GM19372 (cell line): ENCODE measurements at regions not wholly inside any gene's neighbourhood (a gene's known extent, or its start where the extent isn't known, plus 50 kb on each side); places are given as distances from the start of the nearest gene placed in this dataset.
"Not testable (repeated sequence)": the region's sequence is repeated elsewhere in the genome, so short reads cannot be mapped to it uniquely, and the experiment has no call there.

ENCODE experiments used
- ATAC-seq: cut with Tn5 transposase; IDR thresholded peaks from one replicate; pipeline ENCODE4 v1.9.1; 2021; ENCODE audit warnings: mild to moderate bottlenecking, low read depth, moderate library complexity; ENCODE audit not compliant: unreplicated experiment

- ATAC-seq = no peak
These were observed 87.7 kb downstream of the UTP18 start for GRCh38 chr17:51347851-51348584.

GRCh38 chr17:51351080-51351479, 90.7 kb downstream of the UTP18 start:
- no peak for ATAC-seq

GRCh38 chr17:51351890-51352289, 91.5 kb downstream of the UTP18 start:
- no peak for ATAC-seq

- ATAC-seq = no peak
These were observed 92.5 kb downstream of the UTP18 start for GRCh38 chr17:51352798-51353197.

GRCh38 chr17:51353296-51353695, 93.0 kb downstream of the UTP18 start:
- ATAC-seq = no peak

GRCh38 chr17:51354936-51355335, 94.6 kb downstream of the UTP18 start:
- ATAC-seq = no peak

GRCh38 chr17:51355441-51356410, 95.4 kb downstream of the UTP18 start:
- no peak for ATAC-seq

GRCh38 chr17:51359055-51359454, 98.7 kb downstream of the UTP18 start:
- no peak for ATAC-seq

- ATAC-seq = no peak
These were observed 102.7 kb downstream of the UTP18 start for GRCh38 chr17:51362811-51363585.

- ATAC-seq = no peak
These were observed 104.7 kb downstream of the UTP18 start for GRCh38 chr17:51365090-51365489.

GRCh38 chr17:51366866-51367265, 106.5 kb downstream of the UTP18 start:
- no peak for ATAC-seq

GRCh38 chr17:51367836-51368235, 107.5 kb downstream of the UTP18 start:
- ATAC-seq = not testable (repeated sequence)

GRCh38 chr17:51371732-51372151, 111.4 kb downstream of the UTP18 start:
- no peak for ATAC-seq

- no peak for ATAC-seq
These were observed 112.1 kb downstream of the UTP18 start for GRCh38 chr17:51372345-51373004.

- ATAC-seq = no peak
These were observed 113.3 kb downstream of the UTP18 start for GRCh38 chr17:51373489-51374152.

GRCh38 chr17:51374209-51374608, 113.9 kb downstream of the UTP18 start:
- no peak for ATAC-seq

- ATAC-seq = no peak
These were observed 115.4 kb downstream of the UTP18 start for GRCh38 chr17:51375771-51376170.

GRCh38 chr17:51376739-51377138, 116.4 kb downstream of the UTP18 start:
- no peak for ATAC-seq

- ATAC-seq = no peak
These were observed 120.9 kb downstream of the UTP18 start for GRCh38 chr17:51381262-51381661.

- ATAC-seq = no peak
These were observed 124.9 kb downstream of the UTP18 start for GRCh38 chr17:51385208-51385607.
